Gastrocnemius medialis (tissue), 4 donors: ENCODE measurements at regions not wholly inside any gene's neighbourhood (a gene's known extent, or its start where the extent isn't known, plus 50 kb on each side); places are given as distances from the start of the nearest gene placed in this dataset.

ENCODE experiments used
- ATAC-seq, 2 donors: fragments of 150-250 bp; one replicate each; pipeline ENCODE4 v1.9.1; 2016
- DNase-seq, 2 donors: peaks; one replicate each; pipeline ENCODE4 v3.0.0-alpha.2; 2019
- H3K27ac ChIP-seq, 4 donors: fragments of 200-600 bp; sonication (generic); 1 replicate in 1 of 4; 2 replicates in 3 of 4; pipeline ENCODE4 v1.5.1; 2016 to 2018; ENCODE audit warnings: mild to moderate bottlenecking in 2 of 4, moderate library complexity in 1 of 4
- H3K27me3 ChIP-seq, 3 donors: fragments of 200-600 bp; sonication (generic) in 2 of 3; 1 replicate in 1 of 3; 2 replicates in 2 of 3; pipeline versions ENCODE4 v1.5.1 to v1.6.0; 2016 to 2019; ENCODE audit warnings: mild to moderate bottlenecking in 1 of 3, moderate library complexity in 1 of 3
- H3K36me3 ChIP-seq, 2 donors: fragments of 200-600 bp; sonication (generic) in 1 of 2; one replicate each; pipeline ENCODE4 v1.5.1; 2017 to 2018
- H3K4me1 ChIP-seq, 2 donors: fragments of 200-600 bp; sonication (generic) in 1 of 2; one replicate each; pipeline ENCODE4 v1.5.1; 2016 to 2017; ENCODE audit warnings: mild to moderate bottlenecking in 2 of 2
- H3K4me3 ChIP-seq, 4 donors: fragments of 200-600 bp; sonication (generic) in 3 of 4; 1 replicate in 1 of 4; 2 replicates in 3 of 4; pipeline ENCODE4 v1.5.1; 2016 to 2019; ENCODE audit warnings: mild to moderate bottlenecking in 2 of 4
- H3K9me3 ChIP-seq, 3 donors: fragments of 200-600 bp; sonication (generic) in 2 of 3; 1 replicate in 1 of 3; 2 replicates in 2 of 3; pipeline ENCODE4 v1.5.1; 2016 to 2019
- POLR2A ChIP-seq, 2 donors: fragments of 450-650 bp; IDR thresholded peaks; one replicate each; pipeline ENCODE4 v1.6.1; 2017; ENCODE audit warnings: antibody characterized with exemption in 2 of 2, mild to moderate bottlenecking in 2 of 2, moderate library complexity in 2 of 2
- in situ Hi-C, 4 donors: fragments of 200-750 bp; cut with MboI; loops; one replicate each; pipeline versions ENCODE4 v1.15.0 to v1.8.0; 2017; ENCODE audit warnings: low sequenced_read_pairs in 4 of 4
- intact Hi-C: fragments of 100-400 bp; cut with DNase I; formaldehyde crosslinking; loops from one replicate; pipeline ENCODE4 v1.15.1; 2023; ENCODE audit warnings: low total_unique reads
- TF ChIP-seq, protein P1 (sequence below), 5 experiments: fragments of 450-650 bp in 3 of 5; fragments of 200-600 bp in 2 of 5; sonication (generic) in 2 of 5; IDR thresholded peaks in 4 of 5; conservative IDR thresholded peaks in 1 of 5; 1 replicate in 4 of 5; 2 replicates in 1 of 5; pipeline ENCODE4 v1.5.1; 2016 to 2019; ENCODE audit warnings: antibody characterized with exemption in 5 of 5, mild to moderate bottlenecking in 3 of 5, moderate library complexity in 3 of 5

DNA sequence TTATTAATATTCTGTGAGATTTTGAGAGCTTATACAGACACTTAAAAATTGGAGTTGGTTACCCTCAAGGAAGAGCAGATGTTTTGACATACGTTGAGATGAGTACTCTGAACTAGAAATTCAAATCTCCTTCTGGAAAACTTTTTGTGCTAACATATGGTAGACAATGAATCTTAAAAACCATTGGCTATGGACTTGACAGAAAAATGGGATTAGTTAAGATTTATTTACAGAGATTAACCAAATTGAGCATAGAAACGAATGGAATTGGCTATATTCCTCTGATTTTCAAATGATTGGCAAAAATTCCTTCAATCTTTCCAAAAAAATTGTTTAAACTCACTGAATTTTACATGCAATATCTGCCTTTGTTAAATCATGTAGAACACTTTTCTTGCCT is 1392.9 kb downstream of the BRINP3 start:
- in situ Hi-C loops = no loop called here
- no peaks in the 10 kb centered on the region for H3K27me3 ChIP-seq
- H3K27ac ChIP-seq = no peak overlapping the region
- H3K4me3 ChIP-seq = no peak overlapping the region
- H3K4me1 ChIP-seq = no peaks in the 10 kb centered on the region
- ATAC-seq (no peak), DNase-seq (no peak)
- H3K9me3 ChIP-seq = no peaks in the 10 kb centered on the region
- no peaks in the 10 kb centered on the region for H3K36me3 ChIP-seq
- TF ChIP-seq POLR2A (IDR thresholded peaks at IDR 0.05) = no peak
- TF ChIP-seq, protein P1, sequence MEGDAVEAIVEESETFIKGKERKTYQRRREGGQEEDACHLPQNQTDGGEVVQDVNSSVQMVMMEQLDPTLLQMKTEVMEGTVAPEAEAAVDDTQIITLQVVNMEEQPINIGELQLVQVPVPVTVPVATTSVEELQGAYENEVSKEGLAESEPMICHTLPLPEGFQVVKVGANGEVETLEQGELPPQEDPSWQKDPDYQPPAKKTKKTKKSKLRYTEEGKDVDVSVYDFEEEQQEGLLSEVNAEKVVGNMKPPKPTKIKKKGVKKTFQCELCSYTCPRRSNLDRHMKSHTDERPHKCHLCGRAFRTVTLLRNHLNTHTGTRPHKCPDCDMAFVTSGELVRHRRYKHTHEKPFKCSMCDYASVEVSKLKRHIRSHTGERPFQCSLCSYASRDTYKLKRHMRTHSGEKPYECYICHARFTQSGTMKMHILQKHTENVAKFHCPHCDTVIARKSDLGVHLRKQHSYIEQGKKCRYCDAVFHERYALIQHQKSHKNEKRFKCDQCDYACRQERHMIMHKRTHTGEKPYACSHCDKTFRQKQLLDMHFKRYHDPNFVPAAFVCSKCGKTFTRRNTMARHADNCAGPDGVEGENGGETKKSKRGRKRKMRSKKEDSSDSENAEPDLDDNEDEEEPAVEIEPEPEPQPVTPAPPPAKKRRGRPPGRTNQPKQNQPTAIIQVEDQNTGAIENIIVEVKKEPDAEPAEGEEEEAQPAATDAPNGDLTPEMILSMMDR (IDR thresholded peaks at IDR 0.05 in 4 of 5, conservative IDR thresholded peaks at IDR 0.05 in 1 of 5) = no peak
- intact Hi-C loops = no loop called here

- Histone ChIP-seq H3K9me3 (no peaks in the 10 kb centered on the region), H3K36me3 (no peaks in the 10 kb centered on the region), H3K27ac (no peak overlapping the region), H3K4me3 (no peak overlapping the region), H3K27me3 (no peaks in the 10 kb centered on the region), H3K4me1 (no peaks in the 10 kb centered on the region)
- TF ChIP-seq, protein P1 (IDR thresholded peaks at IDR 0.05 in 4 of 5, conservative IDR thresholded peaks at IDR 0.05 in 1 of 5) = no peak
- TF ChIP-seq POLR2A (IDR thresholded peaks at IDR 0.05) = no peak
- intact Hi-C loops = no loop called here
- in situ Hi-C loops = no loop called here
- ATAC-seq = no peak
- DNase-seq = no peak
These were observed 1373.7 kb downstream of the BRINP3 start for GRCh38 chr1:189103956-189104355.

DNA sequence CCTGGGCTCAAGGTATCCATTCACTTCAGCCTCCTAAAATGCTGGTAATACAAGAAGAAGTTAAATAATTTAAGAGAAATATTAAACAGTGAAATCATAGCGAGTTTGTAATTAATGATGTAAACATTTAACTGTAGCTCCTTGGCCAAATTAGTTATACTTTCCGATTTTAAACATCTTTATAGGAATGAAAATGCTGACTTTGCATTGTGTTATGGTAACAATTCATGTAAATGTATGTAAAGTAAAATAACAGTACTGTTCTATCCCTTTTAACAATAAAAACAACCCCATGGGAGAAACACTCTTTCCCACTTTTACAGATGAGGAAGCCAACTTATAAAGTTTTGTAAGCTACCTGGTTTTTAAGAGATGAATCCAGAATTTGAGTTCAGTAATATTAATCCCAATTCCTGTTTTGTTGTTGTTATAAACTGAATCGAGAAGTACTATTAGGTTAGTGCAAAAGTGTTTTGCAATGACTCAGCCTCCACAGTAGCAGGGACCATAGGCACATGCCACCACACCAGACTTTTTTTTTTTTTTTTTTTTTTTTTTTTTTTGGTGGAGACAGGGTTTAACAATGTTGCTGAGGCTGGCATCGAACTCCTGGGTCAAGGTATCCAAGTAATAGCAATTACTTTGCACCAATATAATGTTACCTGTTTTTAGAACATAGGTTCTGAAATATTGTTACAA is 1360.4 kb downstream of the BRINP3 start:
- no peaks in the 10 kb centered on the region for H3K36me3 ChIP-seq
- H3K9me3 ChIP-seq = no peaks in the 10 kb centered on the region
- H3K27ac ChIP-seq = no peak overlapping the region
- no peaks in the 10 kb centered on the region for H3K4me1 ChIP-seq
- H3K27me3 ChIP-seq = no peaks in the 10 kb centered on the region
- intact Hi-C loops = no loop called here
- DNase-seq (no peak), ATAC-seq (no peak)
- no peak overlapping the region for H3K4me3 ChIP-seq
- no peak for TF ChIP-seq POLR2A (IDR thresholded peaks at IDR 0.05)
- TF ChIP-seq, protein P1 (IDR thresholded peaks at IDR 0.05 in 4 of 5, conservative IDR thresholded peaks at IDR 0.05 in 1 of 5) = no peak
- in situ Hi-C loops = no loop called here

DNA sequence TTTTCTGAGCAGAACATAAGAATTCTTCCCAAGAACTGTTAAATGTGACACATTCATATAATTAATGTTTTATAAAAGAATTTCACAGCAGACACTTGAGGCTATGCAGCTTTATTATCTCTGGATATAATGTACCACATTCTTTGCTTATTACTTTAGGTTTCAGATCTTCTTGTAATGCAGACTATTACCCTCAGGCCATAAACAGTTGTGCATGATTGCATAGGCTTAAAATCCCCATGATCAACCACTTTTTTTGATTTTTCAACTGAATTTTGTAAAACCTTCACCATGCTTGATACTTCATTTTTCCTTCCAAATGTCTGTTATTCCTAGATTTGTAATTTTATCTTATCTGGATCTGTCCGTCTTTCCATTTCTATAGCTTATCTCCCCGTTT is 1355.7 kb downstream of the BRINP3 start:
- H3K9me3 ChIP-seq = no peaks in the 10 kb centered on the region
- no peaks in the 10 kb centered on the region for H3K27me3 ChIP-seq
- H3K27ac ChIP-seq = no peak overlapping the region
- ATAC-seq (no peak), DNase-seq (no peak)
- no peaks in the 10 kb centered on the region for H3K4me1 ChIP-seq
- no peaks in the 10 kb centered on the region for H3K36me3 ChIP-seq
- intact Hi-C loops = no loop called here
- in situ Hi-C loops = no loop called here
- TF ChIP-seq POLR2A (IDR thresholded peaks at IDR 0.05) = no peak
- TF ChIP-seq, protein P1 (IDR thresholded peaks at IDR 0.05 in 4 of 5, conservative IDR thresholded peaks at IDR 0.05 in 1 of 5) = no peak
- H3K4me3 ChIP-seq = no peak overlapping the region

DNA sequence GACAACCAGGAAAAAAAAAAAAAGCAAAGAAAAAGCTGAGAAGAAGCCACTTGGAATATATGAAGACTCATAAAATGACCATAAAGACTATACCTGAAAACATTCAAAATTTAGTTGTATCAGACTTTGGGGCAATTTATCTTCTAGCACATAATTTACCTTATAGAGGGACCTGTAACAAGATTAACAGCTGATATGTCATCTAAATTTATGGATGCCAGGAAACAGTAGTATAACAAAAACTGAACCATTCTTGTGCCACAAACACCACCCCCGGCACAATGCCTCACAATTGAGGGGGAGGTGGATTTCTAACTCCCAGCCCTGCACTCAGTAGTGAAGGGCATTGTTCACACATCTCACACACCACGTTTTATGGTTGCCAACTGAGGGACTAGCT is 1352.0 kb downstream of the BRINP3 start:
- DNase-seq (no peak), ATAC-seq (no peak)
- Histone ChIP-seq H3K27ac (no peak overlapping the region), H3K27me3 (no peaks in the 10 kb centered on the region), H3K36me3 (no peaks in the 10 kb centered on the region), H3K4me1 (no peaks in the 10 kb centered on the region), H3K4me3 (no peak overlapping the region), H3K9me3 (no peaks in the 10 kb centered on the region)
- in situ Hi-C loops = no loop called here
- intact Hi-C loops = no loop called here
- no peak for TF ChIP-seq POLR2A (IDR thresholded peaks at IDR 0.05)
- TF ChIP-seq, protein P1 (IDR thresholded peaks at IDR 0.05 in 4 of 5, conservative IDR thresholded peaks at IDR 0.05 in 1 of 5) = no peak
